HEK293T (cell line): ENCODE measurements at regions not wholly inside any gene's neighbourhood (a gene's known extent, or its start where the extent isn't known, plus 50 kb on each side); places are given as distances from the start of the nearest gene placed in this dataset.

Source experiments
- ELF4 ChIP-seq: fragments of 450-650 bp; IDR thresholded peaks from 2 replicates; pipeline ENCODE4 v1.6.1; 2017; ENCODE audit warnings: antibody characterized with exemption
- FOXA1 ChIP-seq: fragments of 450-650 bp; IDR thresholded peaks from 2 replicates; pipeline ENCODE4 v1.6.1; 2016; ENCODE audit warnings: mild to moderate bottlenecking
- HDGF ChIP-seq: fragments of 450-650 bp; IDR thresholded peaks from 2 replicates; pipeline ENCODE4 v1.6.1; 2017; ENCODE audit warnings: antibody characterized with exemption, borderline replicate concordance

DNA sequence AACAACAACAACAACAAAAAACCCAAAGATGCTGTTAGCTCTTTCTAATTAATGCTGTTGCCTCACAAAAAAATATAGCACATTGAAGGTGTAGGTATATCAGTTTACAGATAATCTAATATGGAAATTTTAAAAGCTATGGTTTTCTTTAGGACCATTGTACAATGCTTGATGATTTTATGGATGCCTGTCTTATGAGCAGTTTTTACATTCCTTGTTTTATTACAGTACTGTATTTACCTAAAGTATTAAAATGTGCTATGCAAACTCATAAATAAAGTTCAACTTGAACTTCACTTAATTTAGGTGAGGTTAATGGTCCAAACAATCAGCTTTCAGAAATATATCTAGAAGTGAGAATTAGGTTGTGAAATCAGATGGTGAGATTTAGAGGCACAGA is 212.2 kb upstream of the GOLIM4 start:
- TF ChIP-seq ELF4, result no peak
- no peak for TF ChIP-seq FOXA1
- TF ChIP-seq HDGF, result no peak
